Uterus (tissue), 3 donors: ENCODE measurements at regions not wholly inside any gene's neighbourhood (a gene's known extent, or its start where the extent isn't known, plus 50 kb on each side); places are given as distances from the start of the nearest gene placed in this dataset.

Experiments
- DNase-seq, 2 donors: peaks; one replicate each; pipeline ENCODE4 v3.0.0-alpha.2; 2019 to 2020
- H3K27ac ChIP-seq, 2 donors: fragments of 200-600 bp; sonication (generic); 1 replicate in 1 of 2; 2 replicates in 1 of 2; pipeline ENCODE4 v1.5.1; 2016 to 2018
- H3K27me3 ChIP-seq, 2 donors: fragments of 200-600 bp; sonication (generic); one replicate each; pipeline ENCODE4 v1.5.1; 2018 to 2019; ENCODE audit warnings: control low read depth in 1 of 2
- H3K36me3 ChIP-seq, 2 donors: fragments of 200-600 bp; sonication (generic); one replicate each; pipeline ENCODE4 v1.5.1; 2019; ENCODE audit warnings: control low read depth in 1 of 2
- H3K4me1 ChIP-seq, 2 donors: fragments of 200-600 bp; sonication (generic); one replicate each; pipeline ENCODE4 v1.5.1; 2018 to 2019; ENCODE audit warnings: control low read depth in 1 of 2
- H3K4me3 ChIP-seq, 2 donors: fragments of 200-600 bp; sonication (generic); 1 replicate in 1 of 2; 2 replicates in 1 of 2; pipeline ENCODE4 v1.5.1; 2018 to 2019; ENCODE audit warnings: mild to moderate bottlenecking in 1 of 2
- H3K9me3 ChIP-seq, 2 donors: fragments of 200-600 bp; sonication (generic); one replicate each; pipeline ENCODE4 v1.5.1; 2019; ENCODE audit warnings: control low read depth in 1 of 2
- POLR2A ChIP-seq, 2 donors: fragments of 450-650 bp; IDR thresholded peaks; one replicate each; pipeline ENCODE4 v1.6.1; 2016; ENCODE audit warnings: antibody characterized with exemption in 2 of 2, mild to moderate bottlenecking in 1 of 2, moderate library complexity in 1 of 2
- intact Hi-C: fragments of 100-400 bp; cut with DNase I; formaldehyde crosslinking; loops from one replicate; pipeline ENCODE4 v1.15.1; 2023; ENCODE audit warnings: low total_unique reads
- TF ChIP-seq, protein P1 (sequence below), 4 experiments: fragments of 200-600 bp in 2 of 4; fragments of 450-650 bp in 2 of 4; sonication (generic) in 2 of 4; IDR thresholded peaks; one replicate each; pipeline ENCODE4 v1.5.1; 2016 to 2019; ENCODE audit warnings: antibody characterized with exemption in 4 of 4, mild to moderate bottlenecking in 2 of 4, moderate library complexity in 1 of 4
- donor health status: DM: yes; HTN: yes; CAD: no.

DNA sequence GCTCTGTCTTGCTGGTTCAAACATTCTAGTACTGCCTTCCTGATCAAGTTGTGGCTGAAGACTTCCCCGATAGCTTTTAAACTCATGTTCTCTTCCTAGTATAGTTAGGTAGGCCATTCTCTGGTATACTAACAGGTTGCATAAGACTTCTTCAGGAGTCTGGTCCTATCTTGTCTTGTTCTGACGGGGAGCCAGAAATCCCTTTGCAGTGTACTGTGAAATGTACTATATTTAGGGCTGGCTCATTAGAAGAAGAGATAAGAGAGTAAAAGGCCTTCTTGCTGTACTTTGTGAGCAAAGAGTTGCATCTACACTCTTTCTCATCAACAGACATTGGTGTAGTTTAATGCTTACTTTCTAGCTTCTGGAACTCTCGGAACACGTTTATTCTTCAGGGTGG lies 331.9 kb downstream of the NUP35 start:
- no peaks in the 10 kb centered on the region for H3K36me3 ChIP-seq
- no peak for DNase-seq
- no peaks in the 10 kb centered on the region for H3K9me3 ChIP-seq
- TF ChIP-seq, protein P1, sequence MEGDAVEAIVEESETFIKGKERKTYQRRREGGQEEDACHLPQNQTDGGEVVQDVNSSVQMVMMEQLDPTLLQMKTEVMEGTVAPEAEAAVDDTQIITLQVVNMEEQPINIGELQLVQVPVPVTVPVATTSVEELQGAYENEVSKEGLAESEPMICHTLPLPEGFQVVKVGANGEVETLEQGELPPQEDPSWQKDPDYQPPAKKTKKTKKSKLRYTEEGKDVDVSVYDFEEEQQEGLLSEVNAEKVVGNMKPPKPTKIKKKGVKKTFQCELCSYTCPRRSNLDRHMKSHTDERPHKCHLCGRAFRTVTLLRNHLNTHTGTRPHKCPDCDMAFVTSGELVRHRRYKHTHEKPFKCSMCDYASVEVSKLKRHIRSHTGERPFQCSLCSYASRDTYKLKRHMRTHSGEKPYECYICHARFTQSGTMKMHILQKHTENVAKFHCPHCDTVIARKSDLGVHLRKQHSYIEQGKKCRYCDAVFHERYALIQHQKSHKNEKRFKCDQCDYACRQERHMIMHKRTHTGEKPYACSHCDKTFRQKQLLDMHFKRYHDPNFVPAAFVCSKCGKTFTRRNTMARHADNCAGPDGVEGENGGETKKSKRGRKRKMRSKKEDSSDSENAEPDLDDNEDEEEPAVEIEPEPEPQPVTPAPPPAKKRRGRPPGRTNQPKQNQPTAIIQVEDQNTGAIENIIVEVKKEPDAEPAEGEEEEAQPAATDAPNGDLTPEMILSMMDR (IDR thresholded peaks at IDR 0.05), result no peak
- TF ChIP-seq POLR2A (IDR thresholded peaks at IDR 0.05), result no peak
- intact Hi-C loops, result no loop called here
- H3K27ac ChIP-seq, result no peak overlapping the region
- no peaks in the 10 kb centered on the region for H3K27me3 ChIP-seq
- H3K4me1 ChIP-seq, result no peaks in the 10 kb centered on the region
- H3K4me3 ChIP-seq, result no peak overlapping the region

GRCh38 chr2:183458460-183458859 lies 334.2 kb downstream of the NUP35 start:
- Histone ChIP-seq H3K4me1 (no peaks in the 10 kb centered on the region), H3K27ac (no peak overlapping the region), H3K9me3 (no peaks in the 10 kb centered on the region), H3K27me3 (no peaks in the 10 kb centered on the region), H3K36me3 (no peaks in the 10 kb centered on the region), H3K4me3 (no peak overlapping the region)
- no peak for DNase-seq
- intact Hi-C loops, result no loop called here
- TF ChIP-seq, protein P1 (IDR thresholded peaks at IDR 0.05), result no peak
- TF ChIP-seq POLR2A (IDR thresholded peaks at IDR 0.05), result no peak

GRCh38 chr2:183459466-183459865 lies 335.2 kb downstream of the NUP35 start:
- no peak for DNase-seq
- Histone ChIP-seq H3K36me3 (no peaks in the 10 kb centered on the region), H3K4me1 (no peaks in the 10 kb centered on the region), H3K9me3 (no peaks in the 10 kb centered on the region), H3K4me3 (no peak overlapping the region), H3K27me3 (no peaks in the 10 kb centered on the region), H3K27ac (no peak overlapping the region)
- TF ChIP-seq, protein P1 (IDR thresholded peaks at IDR 0.05), result no peak
- no peak for TF ChIP-seq POLR2A (IDR thresholded peaks at IDR 0.05)
- intact Hi-C loops, result no loop called here

- no peak overlapping the region for H3K4me3 ChIP-seq
- H3K27ac ChIP-seq, result no peak overlapping the region
- TF ChIP-seq, protein P1 (IDR thresholded peaks at IDR 0.05), result no peak
- no peak for TF ChIP-seq POLR2A (IDR thresholded peaks at IDR 0.05)
- no peaks in the 10 kb centered on the region for H3K9me3 ChIP-seq
- no peaks in the 10 kb centered on the region for H3K36me3 ChIP-seq
- no peaks in the 10 kb centered on the region for H3K27me3 ChIP-seq
- no peak for DNase-seq
- no peaks in the 10 kb centered on the region for H3K4me1 ChIP-seq
- intact Hi-C loops, result no loop called here
Observed at GRCh38 chr2:183463821-183464220, 339.6 kb downstream of the NUP35 start.

- no peaks in the 10 kb centered on the region for H3K27me3 ChIP-seq
- no peaks in the 10 kb centered on the region for H3K9me3 ChIP-seq
- no peak overlapping the region for H3K4me3 ChIP-seq
- H3K27ac ChIP-seq, result no peak overlapping the region
- H3K36me3 ChIP-seq, result no peaks in the 10 kb centered on the region
- DNase-seq, result no peak
- intact Hi-C loops, result no loop called here
- TF ChIP-seq POLR2A (IDR thresholded peaks at IDR 0.05), result no peak
- TF ChIP-seq, protein P1 (IDR thresholded peaks at IDR 0.05), result no peak
- H3K4me1 ChIP-seq, result no peaks in the 10 kb centered on the region
Observed at GRCh38 chr2:183465048-183465447, 340.8 kb downstream of the NUP35 start.
